Thyroid gland (tissue), 4 donors: ENCODE measurements at regions not wholly inside any gene's neighbourhood (a gene's known extent, or its start where the extent isn't known, plus 50 kb on each side); places are given as distances from the start of the nearest gene placed in this dataset.

Experiments used
- DNase-seq, 2 donors: peaks; one replicate each; pipeline ENCODE4 v3.0.0-alpha.2; 2019
- H3K27ac ChIP-seq, 3 donors: fragments of 200-600 bp; sonication (generic); 1 replicate in 2 of 3; 2 replicates in 1 of 3; pipeline ENCODE4 v1.5.1; 2016 to 2019; ENCODE audit warnings: mild to moderate bottlenecking in 1 of 3, moderate library complexity in 1 of 3
- H3K27me3 ChIP-seq: fragments of 200-600 bp; sonication (generic); one replicate; pipeline ENCODE4 v1.5.1; 2019
- H3K36me3 ChIP-seq, 2 donors: fragments of 200-600 bp; sonication (generic); one replicate each; pipeline ENCODE4 v1.5.1; 2016 to 2019
- H3K4me1 ChIP-seq, 2 donors: fragments of 200-600 bp; sonication (generic); one replicate each; pipeline ENCODE4 v1.5.1; 2017 to 2019
- H3K4me3 ChIP-seq, 3 donors: fragments of 200-600 bp; sonication (generic); replicated peaks in 1 of 3; 1 replicate in 2 of 3; 2 replicates in 1 of 3; pipeline ENCODE4 v1.5.1; 2016; ENCODE audit warnings: mild to moderate bottlenecking in 1 of 3
- H3K9me3 ChIP-seq: fragments of 200-600 bp; sonication (generic); one replicate; pipeline ENCODE4 v1.5.1; 2017
- CTCF ChIP-seq, 6 experiments: fragments of 200-600 bp in 3 of 6; fragments of 450-650 bp in 3 of 6; sonication (generic) in 3 of 6; IDR thresholded peaks; one replicate each; pipeline ENCODE4 v1.5.1; 2016 to 2019; ENCODE audit warnings: antibody characterized with exemption in 6 of 6, mild to moderate bottlenecking in 2 of 6, inconsistent platforms in 1 of 6, moderate library complexity in 1 of 6
- POLR2A ChIP-seq, 2 donors: fragments of 450-650 bp; IDR thresholded peaks; one replicate each; pipeline ENCODE4 v1.6.1; 2017; ENCODE audit warnings: antibody characterized with exemption in 2 of 2, mild to moderate bottlenecking in 2 of 2, moderate library complexity in 1 of 2
- WGBS, 2 donors: methylation state at CpG; one replicate each; pipeline ENCODE4 v1.1.5; 2017; 5-methylcytosine and 5-hydroxymethylcytosine counted together
- intact Hi-C: fragments of 100-400 bp; cut with DNase I; formaldehyde crosslinking; loops from one replicate; pipeline ENCODE4 v1.15.1; 2023

GRCh38 chr7:124375391-124375790 is 342.5 kb upstream of the TMEM229A start:
- no peak overlapping the region for H3K4me3 ChIP-seq
- no peaks in the 10 kb centered on the region for H3K27me3 ChIP-seq
- no peak for DNase-seq
- no peak for TF ChIP-seq CTCF (IDR thresholded peaks at IDR 0.05)
- no peak for TF ChIP-seq POLR2A (IDR thresholded peaks at IDR 0.05)
- H3K27ac ChIP-seq = no peak overlapping the region
- intact Hi-C loops = no loop called here
- H3K36me3 ChIP-seq = no peaks in the 10 kb centered on the region
- no peaks in the 10 kb centered on the region for H3K9me3 ChIP-seq
- WGBS, 2 donors = 81 to 85% methylated on average over 4 of the region's 4 CpGs
- H3K4me1 ChIP-seq = no peaks in the 10 kb centered on the region

DNA sequence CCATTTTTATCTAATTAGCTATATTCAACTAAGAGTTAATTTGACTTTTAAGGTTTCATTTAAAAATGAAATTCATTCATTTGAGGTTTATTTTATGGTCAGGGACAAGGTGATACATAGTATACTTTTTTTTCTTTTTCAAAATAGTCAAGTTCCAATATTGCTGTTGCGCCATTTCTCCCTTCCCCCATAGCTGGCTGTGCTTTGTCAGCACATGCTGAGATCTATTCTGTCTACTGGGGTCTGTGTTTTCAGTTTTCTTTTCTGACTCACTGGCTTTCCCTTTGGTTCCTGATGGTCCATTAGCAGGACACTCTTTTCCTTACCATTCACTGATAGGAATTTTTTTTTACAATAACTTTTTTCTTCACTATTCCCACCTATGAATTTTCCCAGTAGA is 336.4 kb upstream of the TMEM229A start:
- Histone ChIP-seq H3K4me1 (no peaks in the 10 kb centered on the region), H3K9me3 (no peaks in the 10 kb centered on the region), H3K36me3 (no peaks in the 10 kb centered on the region), H3K4me3 (no peak overlapping the region), H3K27me3 (no peaks in the 10 kb centered on the region), H3K27ac (no peak overlapping the region)
- TF ChIP-seq CTCF (IDR thresholded peaks at IDR 0.05) = no peak
- TF ChIP-seq POLR2A (IDR thresholded peaks at IDR 0.05) = no peak
- 90 to 94% methylated on average over 1 of the region's 1 CpG for WGBS, 2 donors
- DNase-seq = no peak
- intact Hi-C loops = no loop called here

DNA sequence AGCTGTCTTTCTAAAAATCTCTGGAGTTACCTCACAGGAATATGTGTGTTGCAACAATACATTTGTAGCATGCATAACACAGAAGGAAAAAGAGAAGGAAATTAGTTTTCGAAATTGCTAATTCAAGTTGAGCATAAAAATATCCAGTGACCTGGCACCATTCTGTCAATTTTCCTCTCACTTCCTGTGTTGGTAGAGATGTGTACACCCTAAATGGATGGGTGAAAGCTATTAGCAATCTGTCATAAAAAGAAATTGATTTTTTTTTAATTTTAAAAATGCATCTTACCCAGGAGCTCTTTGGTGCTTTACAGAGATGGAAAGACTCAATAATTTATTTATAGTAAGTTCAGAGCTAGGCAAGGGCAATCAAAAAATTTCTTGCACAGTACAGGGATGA is 333.3 kb upstream of the TMEM229A start:
- Histone ChIP-seq H3K36me3 (no peaks in the 10 kb centered on the region), H3K27me3 (no peaks in the 10 kb centered on the region), H3K9me3 (no peaks in the 10 kb centered on the region), H3K27ac (no peak overlapping the region), H3K4me3 (no peak overlapping the region), H3K4me1 (no peaks in the 10 kb centered on the region)
- no peak for DNase-seq
- intact Hi-C loops = no loop called here
- WGBS, 2 donors = 70 to 81% methylated on average over 1 of the region's 1 CpG
- TF ChIP-seq POLR2A (IDR thresholded peaks at IDR 0.05) (no peak), CTCF (IDR thresholded peaks at IDR 0.05) (no peak)

DNA sequence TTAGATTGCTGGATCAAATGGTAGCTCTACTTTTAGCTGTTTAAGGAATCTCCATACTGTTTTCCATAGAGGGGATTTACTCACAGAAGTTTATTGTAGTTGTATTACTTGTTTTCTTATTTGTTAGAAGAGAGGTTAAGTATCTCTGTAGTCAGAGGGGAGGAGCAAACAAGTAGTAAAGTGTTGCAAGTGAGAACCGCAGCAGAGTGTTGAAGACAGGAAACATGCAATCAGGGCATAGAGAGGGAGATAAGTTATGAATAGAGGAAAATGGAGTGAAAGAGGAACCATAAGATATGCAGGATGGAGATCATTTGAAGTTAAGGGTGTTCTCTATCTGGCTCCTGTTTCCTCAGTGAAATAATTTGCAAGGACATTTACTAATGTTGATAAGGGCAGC is 331.4 kb upstream of the TMEM229A start:
- 83 to 88% methylated on average over 1 of the region's 1 CpG for WGBS, 2 donors
- Histone ChIP-seq H3K9me3 (no peaks in the 10 kb centered on the region), H3K36me3 (no peaks in the 10 kb centered on the region), H3K27ac (no peak overlapping the region), H3K27me3 (no peaks in the 10 kb centered on the region), H3K4me3 (no peak overlapping the region), H3K4me1 (no peaks in the 10 kb centered on the region)
- no peak for TF ChIP-seq CTCF (IDR thresholded peaks at IDR 0.05)
- TF ChIP-seq POLR2A (IDR thresholded peaks at IDR 0.05) = no peak
- intact Hi-C loops = no loop called here
- no peak for DNase-seq

DNA sequence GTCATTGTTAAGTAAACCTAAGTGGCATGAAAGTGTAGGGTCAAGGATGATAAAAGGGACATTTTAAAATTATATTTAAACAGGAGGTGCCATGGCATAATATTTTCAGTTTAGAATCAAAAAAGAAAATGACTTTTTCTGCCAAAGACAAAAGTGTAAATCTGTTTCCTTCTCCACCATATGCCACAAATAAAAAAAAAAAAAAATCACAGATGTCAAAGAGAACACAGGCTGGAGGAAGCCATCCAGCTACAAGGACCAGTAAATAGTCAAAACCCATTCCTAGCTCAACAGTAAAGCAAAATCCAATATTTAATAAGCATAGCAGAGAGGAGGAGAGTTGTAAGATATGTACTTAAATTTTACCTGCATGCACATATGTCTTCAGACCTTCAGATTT is 321.3 kb upstream of the TMEM229A start:
- TF ChIP-seq CTCF (IDR thresholded peaks at IDR 0.05) = no peak
- TF ChIP-seq POLR2A (IDR thresholded peaks at IDR 0.05) = no peak
- H3K4me1 ChIP-seq = no peaks in the 10 kb centered on the region
- no peak for DNase-seq
- H3K36me3 ChIP-seq = no peaks in the 10 kb centered on the region
- intact Hi-C loops = no loop called here
- no peaks in the 10 kb centered on the region for H3K9me3 ChIP-seq
- H3K4me3 ChIP-seq = no peak overlapping the region
- H3K27ac ChIP-seq = no peak overlapping the region
- no peaks in the 10 kb centered on the region for H3K27me3 ChIP-seq
